ENCODE measurements at regions not wholly inside any gene's neighbourhood (a gene's known extent, or its start where the extent isn't known, plus 50 kb on each side); places are given as distances from the start of the nearest gene placed in this dataset.

- intact Hi-C loops (cut with DNase I; ENCODE audit: low total_unique reads) = no loop called here
- no peak overlapping the region for H3K4me3 ChIP-seq
- no peaks in the 10 kb centered on the region for H3K4me1 ChIP-seq
- TF ChIP-seq POLR2A (IDR thresholded peaks at IDR 0.05) = no peak
- TF ChIP-seq CTCF (IDR thresholded peaks at IDR 0.05) = no peak
- no peak for DNase-seq
- no peaks in the 10 kb centered on the region for H3K36me3 ChIP-seq
- no peaks in the 10 kb centered on the region for H3K9me3 ChIP-seq
- no peak overlapping the region for H3K27ac ChIP-seq
- H3K27me3 ChIP-seq = no peaks in the 10 kb centered on the region
Measured at GRCh38 chr15:46300716-46301115, 665.9 kb downstream of the SQOR start.

DNA sequence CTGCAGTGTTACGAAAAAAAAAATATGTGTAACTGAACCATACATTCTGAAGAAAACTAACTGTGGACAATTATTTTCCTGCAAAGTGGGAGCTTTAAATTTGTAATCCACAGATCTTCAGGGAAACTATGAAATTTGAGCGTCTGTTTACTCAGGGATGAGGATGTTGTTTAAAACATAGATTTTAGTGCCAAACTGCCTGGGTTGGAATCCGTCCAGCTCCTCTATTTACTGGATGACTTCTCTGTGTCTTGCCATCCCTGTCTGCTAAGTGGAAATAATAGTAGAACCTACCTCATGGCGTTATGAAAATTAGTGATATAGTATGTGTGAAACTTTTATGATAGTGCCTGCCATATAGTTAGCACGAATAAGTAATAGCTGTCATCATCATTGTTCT lies 666.5 kb downstream of the SQOR start:
- no peak for DNase-seq
- Histone ChIP-seq H3K27ac (no peak overlapping the region), H3K27me3 (no peaks in the 10 kb centered on the region), H3K36me3 (no peaks in the 10 kb centered on the region), H3K4me1 (no peaks in the 10 kb centered on the region), H3K4me3 (no peak overlapping the region), H3K9me3 (no peaks in the 10 kb centered on the region)
- intact Hi-C loops (cut with DNase I; ENCODE audit: low total_unique reads) = no loop called here
- no peak for TF ChIP-seq CTCF (IDR thresholded peaks at IDR 0.05)
- no peak for TF ChIP-seq POLR2A (IDR thresholded peaks at IDR 0.05)

DNA sequence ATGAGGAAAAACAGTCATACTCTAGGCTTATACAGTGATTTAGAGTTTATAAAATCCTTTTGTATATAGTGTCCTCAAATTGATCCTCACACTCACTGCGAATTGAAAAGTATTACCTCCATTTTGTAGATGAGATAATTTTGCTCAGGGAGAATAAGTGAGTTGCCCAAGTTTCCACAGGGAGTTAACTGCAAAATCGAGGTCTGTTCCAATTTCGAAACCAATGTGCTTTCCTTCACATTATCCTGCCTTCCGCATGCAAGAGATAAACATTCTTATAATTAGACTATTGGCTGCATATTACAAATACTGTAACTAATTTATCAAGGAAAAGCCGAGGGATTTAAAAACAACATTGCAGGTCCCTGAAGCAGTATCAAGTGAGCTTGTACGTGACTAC lies 667.0 kb downstream of the SQOR start:
- Histone ChIP-seq H3K4me1 (no peaks in the 10 kb centered on the region), H3K9me3 (no peaks in the 10 kb centered on the region), H3K27ac (no peak overlapping the region), H3K36me3 (no peaks in the 10 kb centered on the region), H3K4me3 (no peak overlapping the region), H3K27me3 (no peaks in the 10 kb centered on the region)
- TF ChIP-seq POLR2A (IDR thresholded peaks at IDR 0.05) = no peak
- TF ChIP-seq CTCF (IDR thresholded peaks at IDR 0.05) = no peak
- DNase-seq = no peak
- intact Hi-C loops (cut with DNase I; ENCODE audit: low total_unique reads) = no loop called here

DNA sequence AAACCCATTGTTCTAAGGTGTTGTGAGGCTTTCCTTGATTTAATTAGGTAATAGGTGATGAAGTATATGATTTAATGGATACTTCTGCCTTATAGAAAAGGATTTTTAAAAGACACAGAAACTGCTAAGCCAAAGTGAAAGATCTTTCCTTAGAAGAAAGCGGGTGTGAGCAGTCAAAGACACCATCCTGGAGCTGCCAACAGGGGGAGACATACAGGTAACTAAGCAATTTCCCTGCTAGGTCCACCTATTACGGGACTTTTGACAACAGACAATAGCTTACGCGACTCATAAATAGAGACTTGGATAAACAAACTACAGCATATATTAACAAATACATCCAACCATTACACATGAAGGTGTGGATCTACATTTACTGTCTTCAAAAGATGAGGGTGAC lies 669.5 kb downstream of the SQOR start:
- Histone ChIP-seq H3K27me3 (no peaks in the 10 kb centered on the region), H3K27ac (no peak overlapping the region), H3K4me1 (no peaks in the 10 kb centered on the region), H3K9me3 (no peaks in the 10 kb centered on the region), H3K4me3 (no peak overlapping the region), H3K36me3 (no peaks in the 10 kb centered on the region)
- TF ChIP-seq POLR2A (IDR thresholded peaks at IDR 0.05) (no peak), CTCF (IDR thresholded peaks at IDR 0.05) (no peak)
- intact Hi-C loops (cut with DNase I; ENCODE audit: low total_unique reads) = no loop called here
- no peak for DNase-seq

- Histone ChIP-seq H3K4me1 (no peaks in the 10 kb centered on the region), H3K36me3 (no peaks in the 10 kb centered on the region), H3K27me3 (no peaks in the 10 kb centered on the region), H3K9me3 (no peaks in the 10 kb centered on the region), H3K27ac (no peak overlapping the region), H3K4me3 (no peak overlapping the region)
- TF ChIP-seq CTCF (IDR thresholded peaks at IDR 0.05) (no peak), POLR2A (IDR thresholded peaks at IDR 0.05) (no peak)
- no peak for DNase-seq
- intact Hi-C loops (cut with DNase I; ENCODE audit: low total_unique reads) = no loop called here
Measured at GRCh38 chr15:46307746-46308145, 672.9 kb downstream of the SQOR start.

All from uterus (tissue), 3 donors.